Suprapubic skin (tissue), 4 donors: ENCODE measurements at regions not wholly inside any gene's neighbourhood (a gene's known extent, or its start where the extent isn't known, plus 50 kb on each side); places are given as distances from the start of the nearest gene placed in this dataset.

Experiments used
- DNase-seq, 2 donors: peaks; one replicate each; pipeline ENCODE4 v3.0.0-alpha.2; 2019; ENCODE audit warnings: low spot score in 2 of 2
- H3K27ac ChIP-seq: fragments of 200-600 bp; sonication (generic); one replicate; pipeline ENCODE4 v1.5.1; 2019
- H3K27me3 ChIP-seq: fragments of 200-600 bp; sonication (generic); one replicate; pipeline ENCODE4 v1.5.1; 2019
- H3K36me3 ChIP-seq: fragments of 200-600 bp; sonication (generic); one replicate; pipeline ENCODE4 v1.5.1; 2019
- H3K4me1 ChIP-seq: fragments of 200-600 bp; sonication (generic); one replicate; pipeline ENCODE4 v1.5.1; 2019
- H3K4me3 ChIP-seq: fragments of 200-600 bp; sonication (generic); one replicate; pipeline ENCODE4 v1.5.1; 2019; ENCODE audit warnings: mild to moderate bottlenecking
- H3K9me3 ChIP-seq: fragments of 200-600 bp; sonication (generic); one replicate; pipeline ENCODE4 v1.5.1; 2019
- CTCF ChIP-seq, 2 donors: fragments of 200-600 bp in 1 of 2; fragments of 450-650 bp in 1 of 2; sonication (generic) in 1 of 2; IDR thresholded peaks; one replicate each; pipeline ENCODE4 v1.5.1; 2016 to 2019; ENCODE audit warnings: antibody characterized with exemption in 2 of 2, mild to moderate bottlenecking in 1 of 2, moderate library complexity in 1 of 2
- EP300 ChIP-seq: sonication (generic); formaldehyde crosslinking; IDR thresholded peaks from one replicate; pipeline ENCODE4 v1.6.1; 2017; ENCODE audit warnings: antibody characterized with exemption
- POLR2A ChIP-seq, 2 donors: fragments of 450-650 bp; IDR thresholded peaks; one replicate each; pipeline ENCODE4 v1.6.1; 2017; ENCODE audit warnings: antibody characterized with exemption in 2 of 2, mild to moderate bottlenecking in 2 of 2, moderate library complexity in 2 of 2
- POLR2AphosphoS5 ChIP-seq, 3 donors: sonication (generic); formaldehyde crosslinking; IDR thresholded peaks; one replicate each; pipeline ENCODE4 v1.6.1; 2017; ENCODE audit warnings: antibody characterized with exemption in 3 of 3
- WGBS: methylation state at CpG from one replicate; pipeline ENCODE4 v1.1.5; 2018; 5-methylcytosine and 5-hydroxymethylcytosine counted together

GRCh38 chr22:49540084-49540912, 287.4 kb downstream of the BRD1 start:
- Histone ChIP-seq H3K36me3 (no peaks in the 10 kb centered on the region), H3K27ac (no peak overlapping the region), H3K9me3 (no peaks in the 10 kb centered on the region), H3K4me3 (no peak overlapping the region), H3K4me1 (no peaks in the 10 kb centered on the region), H3K27me3 (peaks cover 27% of the 10 kb centered on the region)
- DNase-seq, result peak; percentile 16 to 56
- WGBS, result 81% methylated on average over 19 of the region's 23 CpGs
- no peak for TF ChIP-seq POLR2AphosphoS5 (IDR thresholded peaks at IDR 0.05)
- TF ChIP-seq POLR2A (IDR thresholded peaks at IDR 0.05), result no peak
- TF ChIP-seq CTCF (IDR thresholded peaks at IDR 0.05), result no peak
- no peak for TF ChIP-seq EP300

- 86% methylated on average over 6 of the region's 6 CpGs for WGBS
- H3K4me1 ChIP-seq, result no peaks in the 10 kb centered on the region
- TF ChIP-seq EP300, result no peak
- TF ChIP-seq CTCF (IDR thresholded peaks at IDR 0.05), result no peak
- no peak for TF ChIP-seq POLR2AphosphoS5 (IDR thresholded peaks at IDR 0.05)
- TF ChIP-seq POLR2A (IDR thresholded peaks at IDR 0.05), result no peak
- no peak overlapping the region for H3K27ac ChIP-seq
- H3K4me3 ChIP-seq, result no peak overlapping the region
- peak in 1 of 2 donors; percentile 13 for DNase-seq
- H3K9me3 ChIP-seq, result no peaks in the 10 kb centered on the region
- H3K36me3 ChIP-seq, result no peaks in the 10 kb centered on the region
- H3K27me3 ChIP-seq, result peaks cover 45% of the 10 kb centered on the region
These were observed 289.7 kb downstream of the BRD1 start for GRCh38 chr22:49538006-49538405.

- TF ChIP-seq POLR2A (IDR thresholded peaks at IDR 0.05) (no peak), CTCF (IDR thresholded peaks at IDR 0.05) (no peak), EP300 (no peak), POLR2AphosphoS5 (IDR thresholded peaks at IDR 0.05) (no peak)
- Histone ChIP-seq H3K36me3 (no peaks in the 10 kb centered on the region), H3K4me3 (no peak overlapping the region), H3K9me3 (no peaks in the 10 kb centered on the region), H3K27me3 (peaks cover 43% of the 10 kb centered on the region), H3K4me1 (no peaks in the 10 kb centered on the region), H3K27ac (no peak overlapping the region)
- DNase-seq, result peak; percentile 40 to 73
- WGBS, result 44% methylated on average over 17 of the region's 17 CpGs
These were observed 291.0 kb downstream of the BRD1 start for GRCh38 chr22:49536571-49537131.

GRCh38 chr22:49535527-49536125, 292.0 kb downstream of the BRD1 start:
- H3K9me3 ChIP-seq, result no peaks in the 10 kb centered on the region
- H3K4me3 ChIP-seq, result no peak overlapping the region
- TF ChIP-seq POLR2AphosphoS5 (IDR thresholded peaks at IDR 0.05) (no peak), CTCF (IDR thresholded peaks at IDR 0.05) (no peak), EP300 (no peak), POLR2A (IDR thresholded peaks at IDR 0.05) (no peak)
- 82% methylated on average over 16 of the region's 16 CpGs for WGBS
- H3K36me3 ChIP-seq, result no peaks in the 10 kb centered on the region
- no peak overlapping the region for H3K27ac ChIP-seq
- DNase-seq, result peak; percentile 26 to 75
- peaks cover 43% of the 10 kb centered on the region for H3K27me3 ChIP-seq
- no peaks in the 10 kb centered on the region for H3K4me1 ChIP-seq

- no peak for TF ChIP-seq POLR2A (IDR thresholded peaks at IDR 0.05)
- no peak for TF ChIP-seq POLR2AphosphoS5 (IDR thresholded peaks at IDR 0.05)
- no peak for TF ChIP-seq CTCF (IDR thresholded peaks at IDR 0.05)
- TF ChIP-seq EP300, result no peak
- H3K4me1 ChIP-seq, result no peaks in the 10 kb centered on the region
- DNase-seq, result peak; percentile 25 to 62
- peaks cover 43% of the 10 kb centered on the region for H3K27me3 ChIP-seq
- no peaks in the 10 kb centered on the region for H3K36me3 ChIP-seq
- H3K27ac ChIP-seq, result no peak overlapping the region
- 85% methylated on average over 9 of the region's 9 CpGs for WGBS
- no peak overlapping the region for H3K4me3 ChIP-seq
- H3K9me3 ChIP-seq, result no peaks in the 10 kb centered on the region
These were observed 292.5 kb downstream of the BRD1 start for GRCh38 chr22:49535126-49535525.
